Left forelimb (tissue), 1 donor: ENCODE measurements at regions not wholly inside any gene's neighbourhood (a gene's known extent, or its start where the extent isn't known, plus 50 kb on each side); places are given as distances from the start of the nearest gene placed in this dataset.
"Not testable (repeated sequence)": the region's sequence is repeated elsewhere in the genome, so short reads cannot be mapped to it uniquely, and the experiment has no call there.

ENCODE experiments used
- DNase-seq: peaks from one replicate; pipeline ENCODE4 v3.0.0-alpha.2; 2018; ENCODE audit warnings: low spot score

- DNase-seq = no peak
Measured at GRCh38 chr5:165000479-165001190, 1495.2 kb downstream of the MAT2B start.

DNA sequence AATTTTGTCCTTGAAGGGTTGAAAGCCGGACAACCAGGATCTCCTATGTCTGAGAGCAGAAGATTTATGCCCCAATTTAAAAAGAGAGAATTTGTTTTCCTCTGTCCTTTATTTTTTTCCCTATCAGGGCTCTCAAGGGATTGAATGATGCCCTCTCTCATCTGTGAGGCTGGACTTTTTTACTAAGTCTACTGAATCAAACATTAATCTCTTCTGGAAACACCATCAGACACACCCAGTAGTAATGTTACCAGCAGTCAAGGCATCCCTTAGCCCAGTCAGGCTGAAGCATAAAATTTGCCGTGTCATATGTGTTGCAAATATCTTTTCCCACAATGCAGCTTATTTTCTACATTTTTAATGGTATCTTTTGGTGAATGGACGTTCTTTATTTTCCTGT is 1497.9 kb downstream of the MAT2B start:
- no peak for DNase-seq

DNA sequence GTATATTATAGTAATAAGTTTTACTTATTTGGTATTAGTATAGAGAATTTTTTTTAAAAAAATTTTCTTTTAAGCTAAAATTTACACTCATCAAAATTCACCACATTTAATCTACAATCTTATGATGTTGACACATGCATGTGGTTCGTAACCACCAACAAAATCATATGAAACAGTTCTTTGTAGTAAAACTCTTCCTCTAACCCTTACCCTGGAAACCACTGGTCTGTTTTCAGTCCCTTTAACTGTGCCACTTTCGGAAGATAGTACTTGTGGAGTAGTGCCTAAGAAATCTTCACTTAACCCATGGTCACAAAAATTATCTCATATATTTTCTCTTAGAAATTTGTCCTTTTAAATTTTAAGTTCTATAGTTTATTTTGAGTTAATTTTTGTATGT is 1498.8 kb downstream of the MAT2B start:
- DNase-seq = no peak

- no peak for DNase-seq
Measured at GRCh38 chr5:165014439-165014838, 1509.0 kb downstream of the MAT2B start.

GRCh38 chr5:165015126-165015525 is 1509.7 kb downstream of the MAT2B start:
- no peak for DNase-seq

- DNase-seq = no peak
Measured at GRCh38 chr5:165015547-165015946, 1510.1 kb downstream of the MAT2B start.

DNA sequence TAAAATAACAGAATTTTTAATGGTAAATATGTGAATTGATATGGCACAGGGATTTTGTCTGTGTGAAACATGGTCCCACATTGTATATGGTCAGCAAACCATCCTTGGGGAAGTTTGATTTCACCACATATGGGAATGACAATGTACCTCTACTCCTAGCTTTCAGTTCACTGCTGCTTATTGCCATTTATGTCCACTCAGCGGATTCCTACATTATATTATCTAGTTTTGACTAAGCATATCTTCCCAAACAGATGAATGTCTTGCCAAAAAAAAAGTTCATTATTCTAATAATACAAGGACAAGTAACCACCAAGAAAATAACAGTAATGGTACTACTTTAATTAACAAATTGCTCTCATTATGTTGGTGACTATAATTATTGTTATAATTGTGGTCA is 1521.6 kb downstream of the MAT2B start:
- no peak for DNase-seq

GRCh38 chr5:165028356-165028755 is 1522.9 kb downstream of the MAT2B start:
- no peak for DNase-seq

DNA sequence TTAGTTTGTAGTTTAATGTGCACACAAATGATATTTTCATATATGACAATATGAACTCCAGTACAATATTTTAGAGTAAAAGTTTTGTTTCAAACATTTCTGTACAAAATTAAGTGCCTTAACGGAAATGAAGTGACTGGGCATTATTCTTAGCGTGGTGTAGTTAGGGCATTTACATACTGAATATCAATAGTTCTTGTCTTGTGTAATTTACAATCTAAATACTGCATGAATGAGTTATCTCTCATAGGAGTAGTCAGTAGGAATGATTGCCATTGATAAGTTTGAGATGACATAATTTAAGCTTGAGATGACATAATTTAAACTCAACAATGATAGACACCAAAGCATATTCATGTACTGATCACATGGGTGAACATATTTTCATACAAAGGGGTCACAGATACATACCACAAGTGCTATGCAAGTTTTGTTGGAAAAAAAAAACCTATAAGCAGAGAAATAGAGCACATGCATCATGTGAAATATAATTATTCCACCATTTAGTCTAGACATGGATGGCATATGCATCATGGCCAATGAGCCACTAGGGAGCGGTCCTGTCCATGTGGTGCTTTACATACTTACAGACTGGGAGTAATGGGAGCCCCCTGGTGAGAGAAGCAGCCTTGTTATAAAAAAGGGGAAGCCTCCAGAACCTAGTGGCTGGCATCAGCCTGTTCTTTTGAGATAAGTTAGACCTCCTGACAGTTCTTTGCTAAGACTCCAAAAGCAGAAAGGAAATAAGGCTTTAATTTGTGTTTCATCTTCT is 1523.9 kb downstream of the MAT2B start:
- no peak for DNase-seq

- DNase-seq = no peak
Measured at GRCh38 chr5:165030971-165031370, 1525.6 kb downstream of the MAT2B start.

DNA sequence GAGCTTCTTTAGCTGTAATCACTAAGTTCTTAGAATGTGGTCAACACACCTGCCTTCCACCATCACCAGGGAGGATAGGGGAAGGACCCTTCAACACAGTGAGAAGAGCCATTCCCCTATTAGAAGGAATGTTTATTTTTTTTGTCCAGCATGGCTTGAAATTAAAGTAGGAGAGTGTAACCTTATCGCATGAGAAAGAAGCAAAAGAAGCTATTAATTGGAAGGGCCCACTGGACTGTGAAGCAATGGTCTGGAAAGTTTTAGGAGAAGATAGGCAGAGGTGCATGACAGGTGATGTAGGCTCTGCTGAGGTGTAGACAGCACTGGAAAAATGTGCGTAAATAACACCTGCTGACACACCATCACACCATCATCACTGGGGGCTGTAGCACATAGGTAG is 1526.0 kb downstream of the MAT2B start:
- DNase-seq = no peak

DNA sequence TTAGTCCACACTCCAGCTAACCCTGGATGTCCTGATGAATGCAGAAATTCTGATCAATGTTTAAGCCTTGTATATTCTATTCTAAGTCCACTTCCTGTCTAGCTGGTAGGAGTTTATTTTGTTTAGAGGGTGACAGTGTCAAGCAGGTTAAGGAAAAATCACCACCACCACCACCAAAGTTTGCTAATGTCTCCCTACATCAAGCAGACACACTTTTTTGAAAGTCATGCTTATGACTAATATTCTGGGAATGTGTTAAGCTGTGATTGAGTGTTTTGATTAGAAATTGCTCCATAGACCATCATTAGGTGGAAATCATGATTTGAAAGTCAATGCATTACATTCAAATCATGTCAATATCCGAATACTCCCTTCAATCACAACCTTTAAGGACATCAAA is 1530.1 kb downstream of the MAT2B start:
- no peak for DNase-seq

GRCh38 chr5:165039748-165040147 is 1534.3 kb downstream of the MAT2B start:
- DNase-seq = no peak

DNA sequence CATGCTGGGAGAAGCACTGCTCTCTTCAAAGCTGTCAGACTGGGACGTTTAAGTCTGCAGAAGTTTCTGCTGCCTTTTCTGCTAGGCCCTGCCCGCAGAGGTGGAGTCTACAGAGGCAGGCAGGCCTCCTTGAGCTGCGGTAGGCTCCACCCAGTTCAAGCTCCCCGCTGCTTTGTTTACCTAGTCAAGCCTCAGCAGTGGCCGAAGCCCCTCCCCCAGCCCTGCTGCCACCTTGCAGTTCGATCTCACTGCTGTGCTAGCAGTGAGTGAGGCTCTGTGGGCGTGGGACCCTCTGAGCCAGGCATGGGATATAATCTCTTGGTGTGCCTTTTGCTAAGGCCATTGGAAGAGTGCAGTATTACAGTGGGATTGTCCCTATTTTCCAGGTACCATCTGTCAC is 1540.5 kb downstream of the MAT2B start:
- not testable (repeated sequence) for DNase-seq

DNA sequence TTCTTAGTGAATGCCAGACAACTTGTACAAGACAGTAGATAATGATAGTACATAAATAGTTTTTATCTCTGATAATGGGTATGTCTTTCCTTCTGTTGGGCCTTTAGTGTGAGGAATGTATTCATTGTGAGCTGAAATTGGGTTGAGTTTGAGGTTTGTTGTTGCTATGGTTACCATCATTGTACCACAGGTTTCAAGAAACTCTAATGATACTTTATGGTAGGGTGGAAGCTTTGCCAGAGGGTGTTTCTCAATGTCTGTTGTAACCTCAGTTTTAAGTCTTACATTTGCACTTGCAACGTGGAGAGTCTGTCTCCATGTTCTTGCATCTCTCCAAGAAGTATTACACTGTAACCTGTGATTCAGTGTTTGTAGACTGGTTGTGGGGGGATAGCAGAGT is 1550.1 kb downstream of the MAT2B start:
- DNase-seq = no peak

DNA sequence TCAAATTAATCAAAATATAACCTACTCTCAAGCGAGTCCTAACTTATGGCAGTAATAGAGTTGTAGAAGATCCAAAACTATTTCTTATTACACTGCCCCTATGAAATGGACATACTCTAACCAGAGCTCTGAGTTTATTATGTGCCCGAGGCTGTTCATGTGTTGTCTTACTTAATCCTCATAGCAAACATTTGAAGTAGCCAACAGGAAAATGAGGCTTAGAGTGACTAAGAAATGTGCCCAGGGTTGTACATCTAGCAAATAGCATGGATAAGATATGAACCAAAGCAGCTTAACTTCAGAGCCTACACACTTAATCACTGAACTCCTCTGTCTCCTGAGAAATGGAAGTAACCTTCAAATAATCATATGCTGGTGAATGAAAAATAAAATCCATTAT is 1551.7 kb downstream of the MAT2B start:
- no peak for DNase-seq

- DNase-seq = no peak
Measured at GRCh38 chr5:165066751-165067385, 1561.4 kb downstream of the MAT2B start.

GRCh38 chr5:165076686-165077085 is 1571.3 kb downstream of the MAT2B start:
- DNase-seq = no peak

GRCh38 chr5:165079389-165079788 is 1574.0 kb downstream of the MAT2B start:
- DNase-seq = no peak

DNA sequence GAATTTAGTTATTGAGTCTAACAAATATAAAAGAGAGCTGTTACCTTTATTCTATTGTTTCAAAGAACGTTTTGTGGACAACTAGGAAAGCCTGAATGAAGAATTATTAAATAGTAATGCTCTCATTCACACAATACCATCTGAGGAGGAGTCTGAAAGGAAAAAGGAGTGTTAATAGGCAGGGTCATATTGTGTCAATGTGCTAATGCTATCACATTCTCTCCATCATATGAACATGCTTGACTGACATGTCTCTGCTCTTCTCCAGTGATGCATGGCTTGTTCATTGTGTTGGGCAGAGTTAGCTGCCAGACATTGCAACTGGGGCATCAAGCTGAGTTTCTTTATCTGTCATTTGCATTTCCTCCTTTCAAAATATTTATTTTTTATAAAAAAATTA is 1578.0 kb downstream of the MAT2B start:
- no peak for DNase-seq

- no peak for DNase-seq
Measured at GRCh38 chr5:165086465-165086864, 1581.0 kb downstream of the MAT2B start.

GRCh38 chr5:165094782-165095181 is 1589.4 kb downstream of the MAT2B start:
- no peak for DNase-seq

- no peak for DNase-seq
Measured at GRCh38 chr5:165101709-165102108, 1596.3 kb downstream of the MAT2B start.
